NCI-H1105 (cell line): ENCODE measurements at regions not wholly inside any gene's neighbourhood (a gene's known extent, or its start where the extent isn't known, plus 50 kb on each side); places are given as distances from the start of the nearest gene placed in this dataset.
"Not testable (repeated sequence)": the region's sequence is repeated elsewhere in the genome, so short reads cannot be mapped to it uniquely, and the experiment has no call there.

Experiments
- DNase-seq: peaks from one replicate; lab custom pipeline; 2025; lab: John Stamatoyannopoulos, UW

DNA sequence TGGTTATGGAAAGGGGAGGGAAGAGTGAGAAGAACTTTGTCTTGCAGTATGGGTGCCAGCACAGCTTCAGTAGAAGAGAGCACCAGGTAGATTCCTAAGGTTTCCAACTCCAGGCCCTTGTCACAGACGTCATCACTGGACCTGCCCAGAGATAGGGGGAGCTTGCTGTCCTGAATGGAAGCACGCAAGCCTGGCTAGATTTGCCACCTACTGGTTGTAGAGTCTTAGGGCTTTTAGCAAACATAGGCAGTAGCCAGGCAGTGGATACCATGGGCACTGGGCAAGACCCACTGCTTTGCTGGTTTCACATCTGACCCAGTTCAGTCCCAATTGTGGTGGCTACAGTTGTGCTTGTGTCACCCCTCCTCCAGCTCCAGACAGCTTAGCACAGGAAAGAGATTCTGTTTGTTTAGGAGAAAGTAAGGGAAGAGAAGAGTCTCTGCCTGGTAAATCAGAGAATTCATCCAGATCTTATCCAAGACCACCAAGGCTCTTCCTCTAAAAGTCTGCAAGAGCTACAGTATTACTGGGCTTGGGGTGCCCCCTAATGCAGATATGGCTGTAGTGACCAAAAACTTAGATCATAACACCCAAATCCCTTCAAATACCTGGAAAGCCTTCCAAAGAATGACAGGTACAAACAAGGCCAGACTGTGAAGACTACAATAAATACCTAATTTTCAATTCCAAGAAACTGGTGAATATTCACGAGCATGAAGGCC lies 158.9 kb downstream of the HINT1 start:
- DNase-seq: no peak

DNA sequence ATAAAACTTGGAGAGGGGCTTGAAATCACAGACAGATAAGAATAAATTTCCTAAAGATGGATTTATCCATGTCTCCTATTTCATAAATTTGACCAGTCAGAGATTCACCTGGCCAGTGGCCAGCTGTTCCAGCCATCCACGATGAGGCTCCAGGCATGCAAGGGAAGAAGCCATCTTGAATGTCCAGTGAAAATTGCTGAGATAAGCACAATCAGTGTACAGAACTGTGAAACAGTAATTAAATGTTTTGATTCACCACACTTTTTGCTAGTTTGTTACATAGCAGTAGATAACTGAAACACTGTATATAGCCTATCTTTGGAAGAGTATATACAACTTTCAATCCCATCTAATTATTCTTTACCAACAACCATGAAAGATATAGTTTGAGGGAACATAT lies 163.5 kb downstream of the HINT1 start:
- no peak for DNase-seq

DNA sequence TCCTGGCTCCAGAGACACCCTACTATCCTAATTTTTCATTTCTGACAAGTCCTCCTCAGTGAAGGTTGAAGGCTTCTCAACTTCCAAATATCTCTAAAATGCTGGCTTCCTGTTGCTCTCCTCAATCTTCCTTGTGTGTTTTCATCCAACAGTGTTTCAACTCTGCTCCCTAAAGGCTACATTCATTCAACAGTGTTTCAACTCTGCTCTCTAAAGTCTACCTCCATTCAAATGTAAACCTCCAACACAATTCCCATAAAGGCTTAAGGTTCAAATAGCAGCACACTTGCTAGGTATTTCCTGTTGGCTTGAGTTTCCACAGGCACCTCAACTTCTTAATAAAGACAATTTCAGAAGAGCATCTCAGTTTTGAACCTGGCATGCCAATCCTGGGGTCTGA lies 164.8 kb downstream of the HINT1 start:
- no peak for DNase-seq

DNA sequence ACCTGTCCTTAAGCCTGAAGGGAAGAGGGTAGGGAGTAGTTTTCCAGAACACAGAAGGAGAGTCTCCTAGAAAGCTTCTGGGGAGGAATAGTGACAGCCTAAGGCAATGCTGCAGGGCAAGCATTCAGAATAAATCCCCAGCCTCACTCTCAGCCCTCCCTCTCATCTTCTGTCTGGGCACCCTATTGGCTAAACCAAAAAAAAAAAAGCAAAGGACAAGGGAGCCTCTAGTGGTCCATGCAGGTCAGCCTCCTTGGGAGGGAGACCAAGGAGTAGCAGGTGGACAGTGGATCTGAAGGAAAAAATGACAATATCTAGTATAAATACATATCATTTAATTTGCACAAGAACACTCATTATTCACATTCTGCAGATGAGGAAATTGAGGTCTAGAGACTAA lies 168.3 kb downstream of the HINT1 start:
- DNase-seq: not testable (repeated sequence)

DNA sequence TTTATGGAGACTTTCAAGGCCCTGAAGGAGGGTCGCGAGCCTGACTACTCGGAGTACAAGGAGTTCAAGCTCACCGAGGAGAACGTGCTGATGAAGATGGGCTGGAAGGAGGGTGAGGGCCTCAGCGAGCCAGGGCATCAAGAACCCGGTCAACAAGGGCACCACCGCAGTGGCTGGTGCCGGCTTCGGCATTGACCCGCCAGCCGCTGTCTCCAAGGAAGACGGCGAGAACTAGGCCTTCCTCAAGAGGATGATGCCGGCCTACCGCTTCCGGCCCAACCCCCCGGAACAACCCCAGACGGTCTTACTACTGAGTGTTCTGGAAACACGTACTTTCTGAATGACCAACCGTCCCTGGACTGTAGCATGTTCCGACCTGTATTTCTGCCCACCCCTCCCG lies 169.2 kb downstream of the HINT1 start:
- DNase-seq: no peak

DNA sequence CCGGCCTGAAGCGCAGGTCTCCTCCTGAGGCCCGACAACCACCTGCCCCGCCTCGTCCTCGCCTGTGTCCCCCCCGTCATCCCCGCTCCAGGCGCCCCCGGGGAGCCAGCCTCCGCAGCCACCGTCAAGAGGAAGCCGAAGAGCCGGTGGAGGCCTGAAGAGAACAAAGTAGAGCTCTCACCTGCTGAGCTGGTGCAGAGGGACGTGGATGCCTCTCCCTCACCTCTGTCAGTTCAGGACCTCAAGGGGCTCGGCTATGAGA lies 169.9 kb downstream of the HINT1 start:
- no peak for DNase-seq

DNA sequence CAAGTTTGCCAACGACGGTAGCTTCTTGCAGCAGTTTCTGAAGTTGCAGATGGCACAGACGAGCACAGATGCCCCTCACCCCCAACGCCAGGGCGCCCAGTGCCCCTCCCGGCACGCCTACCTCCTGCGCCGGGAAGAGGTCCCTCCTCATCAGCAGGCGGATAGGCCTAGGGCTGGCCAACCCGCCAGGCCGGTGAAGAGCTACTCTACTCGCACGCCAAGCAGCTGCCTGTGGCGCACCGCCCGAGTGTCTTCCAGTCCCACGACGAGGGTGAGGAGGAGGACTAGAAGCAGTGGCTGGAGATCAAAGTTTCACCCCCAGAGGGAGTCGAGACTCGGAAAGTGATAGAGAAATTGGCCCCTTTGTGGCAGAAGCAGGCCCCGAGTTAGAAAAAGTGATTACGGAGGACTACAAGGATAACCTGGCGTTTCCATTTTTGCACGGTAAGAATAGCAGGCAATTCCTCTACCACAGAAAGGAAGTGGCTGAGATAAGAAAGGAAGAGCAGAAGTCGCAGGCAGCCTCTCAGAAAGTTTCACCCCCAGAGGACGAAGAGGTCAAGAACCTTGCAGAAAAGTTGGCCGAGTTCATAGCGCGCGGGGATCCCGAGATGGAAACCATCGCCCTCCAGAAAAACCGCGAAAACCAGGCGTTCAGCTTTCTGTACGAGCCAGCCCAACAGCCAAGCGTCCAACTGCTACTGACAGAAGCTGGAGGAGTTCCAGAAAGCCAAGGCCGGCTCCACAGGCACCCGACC lies 170.4 kb downstream of the HINT1 start:
- no peak for DNase-seq

DNA sequence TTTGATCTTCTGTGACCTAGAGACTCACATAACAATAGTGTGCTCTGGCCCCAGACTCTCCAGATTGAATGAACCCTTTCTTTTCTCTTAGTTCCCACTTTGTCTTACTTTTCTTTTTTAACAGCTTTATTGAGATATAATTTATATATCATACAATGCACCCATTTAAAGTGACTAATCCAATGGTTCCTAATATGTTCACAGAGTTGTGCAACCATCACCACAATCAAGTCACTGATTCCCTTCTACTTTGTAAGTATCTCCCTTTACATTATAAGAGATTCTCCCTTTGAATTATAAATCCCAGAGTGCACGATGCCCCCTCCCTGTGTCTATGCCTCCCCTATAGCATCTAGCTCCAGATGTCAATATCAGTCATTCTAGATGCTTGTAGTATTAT lies 172.4 kb downstream of the HINT1 start:
- no peak for DNase-seq

DNA sequence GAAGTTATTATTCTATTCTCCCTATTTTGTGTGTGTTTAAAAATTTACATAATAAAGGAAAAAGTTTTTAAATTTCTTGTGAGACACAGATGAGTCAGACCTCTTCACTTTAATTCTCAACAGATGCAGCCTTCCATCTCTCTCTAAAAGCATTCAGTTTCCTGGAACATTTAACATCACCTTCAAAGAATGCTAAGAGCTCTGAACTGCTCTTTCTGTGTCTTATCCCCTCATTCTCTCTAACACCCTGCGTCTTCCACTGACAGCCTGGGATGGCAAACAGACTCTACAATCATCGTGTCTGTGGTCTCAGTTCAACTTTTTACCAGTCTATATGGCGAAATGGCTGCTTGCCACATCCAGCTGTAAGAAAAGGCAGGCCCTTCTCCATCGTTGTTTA lies 173.0 kb downstream of the HINT1 start:
- no peak for DNase-seq

DNA sequence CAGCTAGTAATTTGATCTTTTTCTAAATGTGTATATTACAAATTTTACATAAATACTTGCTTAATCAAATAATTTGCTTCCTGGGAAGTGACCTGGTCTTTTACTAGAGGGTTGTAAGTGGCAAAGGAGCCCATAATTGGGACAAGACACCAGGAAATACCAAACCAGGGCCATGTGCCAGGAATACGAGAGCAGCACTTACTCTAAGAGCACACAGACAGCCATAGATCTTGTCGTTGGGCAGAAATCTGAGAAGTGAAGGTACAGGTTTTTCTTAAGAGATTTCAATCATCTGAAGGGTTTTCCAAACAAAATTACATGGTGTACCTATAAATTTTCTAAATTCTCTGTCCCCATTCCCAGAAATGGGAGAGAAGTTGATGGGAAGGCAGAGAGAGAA lies 179.3 kb downstream of the HINT1 start:
- no peak for DNase-seq

DNA sequence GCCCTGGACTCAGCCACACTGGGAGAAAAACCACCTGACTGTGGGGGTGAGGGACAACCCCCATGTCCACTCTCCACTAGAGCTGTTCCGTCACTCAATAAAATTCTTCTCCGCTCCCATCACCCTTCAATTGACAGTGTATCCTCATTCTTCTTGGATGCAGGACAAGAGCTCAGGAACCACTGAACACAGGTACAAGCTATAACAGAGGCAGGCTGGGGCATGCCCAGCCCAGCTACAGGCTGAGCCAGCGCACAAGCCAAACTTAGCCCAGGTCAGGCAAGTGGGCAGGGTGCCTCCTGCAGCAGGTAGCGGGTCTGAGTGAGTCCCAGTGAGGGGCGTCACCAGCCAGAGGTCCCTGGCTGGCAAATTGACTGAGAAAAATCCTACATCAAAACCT lies 183.4 kb downstream of the HINT1 start:
- no peak for DNase-seq

DNA sequence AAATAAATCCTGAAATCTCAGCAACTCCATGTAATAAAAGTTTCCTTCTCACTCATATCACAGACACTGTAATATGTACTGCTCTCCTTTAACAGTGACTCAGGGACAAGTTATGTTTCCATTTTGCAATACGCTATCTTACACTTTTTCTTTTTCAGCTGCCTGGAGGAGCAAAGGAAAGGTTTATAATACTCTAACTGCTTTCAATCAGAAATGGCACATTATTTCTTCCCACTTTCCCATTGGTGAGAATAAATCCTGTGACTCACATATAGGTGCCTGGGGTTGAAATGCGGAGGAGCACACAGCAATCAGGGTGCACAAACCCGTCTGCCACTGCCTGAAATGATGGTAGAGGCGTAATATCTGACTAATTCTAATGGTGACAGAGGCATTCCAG lies 186.6 kb downstream of the HINT1 start:
- no peak for DNase-seq

DNA sequence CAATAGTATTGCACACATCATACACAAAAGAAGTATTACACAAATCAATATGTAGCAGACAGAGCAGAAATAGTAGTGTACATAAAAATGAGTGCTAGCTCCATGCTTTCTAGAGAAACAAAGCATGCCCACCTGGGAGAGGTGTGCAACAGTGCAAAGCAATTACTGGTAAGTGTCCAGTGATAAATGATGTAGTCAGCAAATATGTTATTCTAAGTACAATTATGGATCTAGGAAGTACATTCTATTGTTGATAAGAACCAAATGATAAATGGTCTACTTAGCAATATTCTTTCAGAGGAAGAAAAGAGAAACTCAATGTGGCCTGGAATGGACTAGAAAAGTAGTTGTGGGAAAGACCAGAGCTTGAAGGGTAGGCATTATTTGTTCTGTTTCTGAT lies 188.6 kb downstream of the HINT1 start:
- no peak for DNase-seq

DNA sequence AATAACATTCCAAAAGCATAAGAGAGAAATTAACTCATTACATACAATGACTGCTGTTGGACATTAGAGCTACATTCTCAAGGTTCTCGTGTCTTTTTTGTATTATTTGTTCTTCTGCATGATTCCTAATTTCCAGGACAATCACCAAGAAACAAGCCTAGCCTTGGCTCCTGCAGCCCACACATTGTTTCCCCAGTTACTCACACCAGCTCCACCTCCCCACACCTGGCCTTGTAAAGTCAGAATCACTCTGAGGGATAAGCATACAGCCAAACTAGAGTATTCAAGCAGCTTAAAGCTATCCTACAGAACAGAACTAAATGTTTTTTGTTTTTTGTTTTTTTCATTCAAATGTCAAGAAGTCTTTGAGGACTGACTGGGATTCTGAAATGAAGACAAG lies 189.2 kb downstream of the HINT1 start:
- DNase-seq: no peak

DNA sequence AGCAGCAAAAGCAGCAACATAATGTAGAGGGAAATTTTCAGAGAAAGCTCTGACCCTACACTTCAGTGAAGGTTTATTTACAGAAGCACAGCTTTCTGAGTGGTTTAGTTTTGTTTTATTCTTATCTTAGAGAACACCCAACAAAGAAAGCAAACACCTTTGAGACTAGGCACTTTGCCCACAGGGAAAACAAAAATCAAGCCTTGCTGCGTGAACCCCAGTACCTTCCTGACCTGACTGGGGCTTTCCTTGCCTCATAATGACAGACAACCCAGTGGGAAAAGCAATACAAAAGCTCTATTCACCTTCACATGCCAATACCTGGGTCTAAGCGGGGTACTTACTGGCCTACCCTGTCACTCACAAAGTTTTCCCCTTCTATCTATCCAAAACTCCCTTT lies 189.8 kb downstream of the HINT1 start:
- DNase-seq: no peak

DNA sequence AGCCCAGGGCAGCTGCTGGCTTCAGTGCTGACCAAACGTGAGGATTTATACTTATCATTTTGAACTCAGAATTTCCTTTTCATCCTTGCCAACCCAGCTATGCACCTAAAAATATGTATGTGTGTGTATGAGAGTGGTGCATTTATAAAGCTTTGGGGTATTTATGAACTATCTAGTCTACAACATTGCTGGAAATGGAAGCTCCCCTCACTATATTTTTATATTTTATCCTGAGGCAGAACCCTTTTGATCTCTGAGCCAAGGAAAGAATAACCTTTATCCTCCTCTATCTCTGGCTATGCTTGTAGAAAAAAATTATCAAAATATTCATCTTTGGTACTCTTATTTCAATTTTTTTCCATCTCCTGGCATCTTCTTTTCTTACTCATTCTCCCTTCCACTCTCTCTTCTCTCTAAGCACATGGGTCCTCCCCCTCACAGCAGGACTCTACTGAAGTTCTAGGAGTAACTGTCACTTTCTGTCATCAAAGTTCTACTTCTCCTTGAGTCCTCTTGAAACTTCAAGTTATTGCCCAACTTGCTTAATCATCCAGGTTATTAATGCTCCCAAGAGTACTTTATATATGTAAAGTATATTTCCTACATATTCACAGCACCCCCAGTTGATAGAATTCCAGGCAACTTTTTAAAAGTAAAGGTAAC lies 190.9 kb downstream of the HINT1 start:
- DNase-seq: no peak

DNA sequence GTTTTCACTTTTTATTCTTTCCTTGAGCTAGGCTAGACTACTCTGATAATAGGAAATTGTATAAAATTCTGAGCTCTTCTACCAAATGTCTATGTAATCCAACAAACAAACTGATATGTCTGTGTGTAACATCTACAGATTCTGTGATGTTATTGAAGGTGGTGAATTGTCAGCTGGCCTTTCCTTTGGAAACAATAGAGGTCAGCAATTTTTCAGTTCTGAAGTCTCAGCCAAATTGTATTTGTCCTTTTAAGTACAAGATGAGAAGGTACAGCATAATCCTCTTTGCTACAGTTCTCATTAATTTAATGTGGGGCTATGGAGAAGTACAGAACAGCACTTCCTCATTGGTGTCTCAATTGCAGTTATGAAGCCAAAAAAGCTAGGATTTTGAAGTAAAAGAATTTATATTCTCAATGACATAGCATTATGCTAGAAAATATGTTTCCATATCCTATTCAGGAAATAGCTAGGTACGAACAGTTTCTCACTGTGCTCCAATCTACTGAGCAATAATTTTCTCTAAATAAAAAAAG lies 198.0 kb downstream of the HINT1 start:
- DNase-seq: no peak

DNA sequence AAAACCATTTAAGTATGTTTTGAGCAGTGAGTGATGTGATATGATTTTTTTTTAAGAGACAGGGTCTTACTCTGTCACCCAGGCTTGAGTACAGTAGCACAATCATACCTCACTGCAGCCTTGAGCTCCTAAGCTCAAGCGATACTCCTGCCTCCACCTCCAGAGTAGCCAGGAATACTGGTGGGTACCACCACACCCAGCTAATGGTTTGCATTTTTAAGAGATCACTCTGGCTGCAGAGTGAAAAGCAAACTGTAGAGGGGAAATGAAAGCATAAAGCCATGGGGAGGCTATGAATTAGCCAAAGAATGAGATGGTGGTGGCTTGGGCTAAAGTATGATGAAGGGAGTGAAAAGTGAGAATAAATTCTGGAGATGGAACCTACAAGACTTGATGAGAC lies 199.1 kb downstream of the HINT1 start:
- DNase-seq: no peak

DNA sequence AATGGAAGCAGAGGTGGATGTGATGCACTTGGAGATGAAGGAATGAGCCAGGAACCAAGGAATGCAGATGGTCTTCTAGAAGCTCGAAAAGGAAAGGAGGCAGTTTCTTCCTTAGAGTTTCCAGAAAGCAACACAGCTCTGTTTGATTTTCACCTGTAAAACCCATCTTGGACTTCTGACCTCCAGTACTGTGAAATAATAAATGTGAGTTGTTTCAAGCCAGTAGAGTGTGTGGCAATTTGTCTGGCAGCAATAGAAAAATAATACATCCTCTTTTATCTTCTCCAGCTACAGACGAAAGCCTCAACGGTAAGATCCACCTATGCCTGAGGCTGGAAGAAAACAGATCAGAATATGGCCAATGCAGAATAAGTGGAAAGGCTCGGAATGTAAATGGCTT lies 199.7 kb downstream of the HINT1 start:
- DNase-seq: no peak

DNA sequence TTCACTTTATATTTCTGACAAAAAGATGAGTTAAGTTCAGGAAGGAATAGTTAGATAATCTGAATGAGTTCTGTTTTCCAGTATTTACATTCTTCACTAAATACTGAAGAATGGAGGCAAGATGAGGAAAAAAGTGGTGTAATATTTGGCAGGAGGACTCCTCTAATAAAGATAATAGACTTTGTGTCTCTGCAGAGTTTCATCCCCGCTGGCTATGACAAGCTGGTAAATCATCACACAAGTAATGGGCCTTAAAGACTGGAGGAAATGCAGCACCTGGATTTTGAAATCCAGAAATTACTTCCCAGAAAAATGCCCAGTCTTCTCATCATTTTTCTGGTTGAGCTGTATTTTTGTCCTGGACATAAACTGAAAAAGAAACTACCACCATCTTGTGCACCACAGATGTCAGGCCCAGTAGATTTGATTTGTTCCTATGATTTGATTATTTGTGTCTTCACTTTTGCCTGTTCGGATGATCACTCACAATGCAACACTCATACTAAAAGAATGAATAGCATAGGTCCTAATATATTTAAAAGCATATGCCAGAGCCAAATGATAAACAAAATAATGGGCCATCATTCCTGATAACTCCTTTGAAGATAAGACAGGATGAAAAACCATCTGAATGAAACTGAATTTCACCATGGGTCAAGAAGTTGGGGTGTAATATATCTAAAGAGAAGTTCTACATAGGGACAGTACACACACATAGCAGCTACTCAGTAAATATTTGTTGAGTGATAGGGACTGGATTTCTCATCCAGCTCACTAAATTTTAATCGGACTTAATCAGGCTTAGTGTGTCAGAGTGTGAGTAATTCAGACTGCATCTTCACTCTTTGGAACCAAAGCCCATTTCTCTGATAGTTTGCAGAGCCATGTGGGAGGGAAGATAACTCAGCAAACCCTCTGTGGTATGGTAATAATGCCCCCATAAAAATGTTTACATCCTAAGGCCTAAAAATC lies 200.5 kb downstream of the HINT1 start:
- no peak for DNase-seq

DNA sequence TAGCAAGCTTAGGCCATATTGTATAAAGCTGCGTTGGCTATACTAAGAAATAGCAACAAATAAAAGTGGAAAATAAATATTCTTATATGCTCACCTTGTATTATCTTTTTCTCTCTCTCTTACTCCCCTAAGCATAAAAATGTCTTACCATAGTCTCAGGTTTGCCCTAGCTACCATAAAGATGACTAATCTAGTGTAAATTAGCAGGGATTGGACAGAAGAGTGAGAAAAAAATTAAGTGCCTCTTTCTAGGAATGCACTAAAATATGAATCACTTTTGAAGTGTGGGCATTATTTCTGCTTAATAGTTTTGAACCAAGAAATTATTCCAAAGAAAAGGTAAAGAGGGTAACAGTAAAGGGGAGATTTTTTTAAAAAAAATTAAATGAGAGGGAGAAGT lies 201.3 kb downstream of the HINT1 start:
- no peak for DNase-seq

DNA sequence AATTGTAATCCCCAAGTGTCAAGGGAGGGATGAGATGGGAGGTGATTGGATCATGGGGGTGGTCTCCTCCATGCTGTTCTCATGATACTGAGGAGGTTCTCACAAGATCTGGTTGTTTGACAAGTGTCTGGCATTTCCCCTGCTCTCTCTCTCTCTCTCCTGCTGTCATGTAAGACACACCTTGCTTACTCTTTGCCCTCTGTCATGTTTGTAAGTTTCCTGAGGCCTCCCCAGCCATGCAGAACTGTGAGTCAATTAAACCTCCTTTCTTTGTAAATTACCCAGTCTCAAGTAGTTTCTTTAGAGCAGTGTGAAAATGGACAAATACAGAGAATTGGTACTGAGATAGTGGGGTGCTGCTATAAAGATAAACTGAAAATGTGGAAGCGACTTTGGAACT lies 207.9 kb downstream of the HINT1 start:
- no peak for DNase-seq
